ENCODE measurements at regions not wholly inside any gene's neighbourhood (a gene's known extent, or its start where the extent isn't known, plus 50 kb on each side); places are given as distances from the start of the nearest gene placed in this dataset.

GRCh38 chr9:22374051-22374450 is 72.6 kb upstream of the DMRTA1 start:
- in situ Hi-C loops (cut with MboI) (no loop called here), intact Hi-C loops (cut with micrococcal nuclease; ENCODE audit: unreplicated experiment) (no loop called here)
- Histone ChIP-seq H3K4me1 (ENCODE audit: control insufficient read depth, insufficient read depth, low read length) (no peaks in the 10 kb centered on the region), H3K79me2 (ENCODE audit: control insufficient read depth, insufficient read depth, low read length) (no peaks in the 10 kb centered on the region), H2AFZ (ENCODE audit: control insufficient read depth, low read depth, low read length) (no peak overlapping the region), H3K4me2 (ENCODE audit: control insufficient read depth, insufficient read depth) (no peak overlapping the region), H3K27ac (ENCODE audit: control insufficient read depth, insufficient read depth) (no peak overlapping the region), H3K9me3 (replicated peaks; ENCODE audit: control insufficient read depth, insufficient read depth, low read length) (no peaks in the 10 kb centered on the region), H3K4me3 (no peak overlapping the region), H3K36me3 (ENCODE audit: control insufficient read depth in 2 of 2, insufficient read depth in 2 of 2, low read length in 1 of 2) (no peaks in the 10 kb centered on the region), H3K27me3 (replicated peaks in 1 of 2; ENCODE audit: control insufficient read depth in 2 of 2, insufficient read depth in 2 of 2, low read length in 1 of 2) (no peaks in the 10 kb centered on the region), H3K9ac (ENCODE audit: control insufficient read depth, insufficient read depth, low read length) (no peak overlapping the region), H4K20me1 (ENCODE audit: control insufficient read depth, insufficient read depth) (no peaks in the 10 kb centered on the region)
- ATAC-seq (no peak), FAIRE-seq (no peak), DNase-seq (ENCODE audit: low read depth, low spot score) (no peak)
- TF ChIP-seq NR2C1 (IDR thresholded peaks at IDR 0.05) (no peak), LARP7 (IDR thresholded peaks at IDR 0.05) (no peak), STAT3 (IDR thresholded peaks at IDR 0.05; ENCODE audit: low read depth, low read length) (no peak), JUNB (IDR thresholded peaks at IDR 0.05) (no peak), FOS (IDR thresholded peaks at IDR 0.05; ENCODE audit: borderline replicate concordance, extremely low read depth, insufficient read length) (no peak)
- SMC1A ChIA-PET (ENCODE audit: uncharacterized antibody, unreplicated experiment) = no interaction called here
- RAD21 ChIA-PET (ENCODE audit: unreplicated experiment) = no interaction called here
- 0% methylated on average over 2 of the region's 2 CpGs for WGBS (ENCODE audit: insufficient coverage, insufficient replicate concordance, low lambda C conversion rate, missing lambda C conversion rate)
- POLR2A ChIA-PET = no interaction called here
- CTCF ChIA-PET = interaction anchor here (1.0 kb wide), 1 partner anchor 130 kb away, joined by 4 read pairs; no protein-coding TSS in a partner anchor
- no TSS peak for BruUV-seq (replicated peaks)

DNA sequence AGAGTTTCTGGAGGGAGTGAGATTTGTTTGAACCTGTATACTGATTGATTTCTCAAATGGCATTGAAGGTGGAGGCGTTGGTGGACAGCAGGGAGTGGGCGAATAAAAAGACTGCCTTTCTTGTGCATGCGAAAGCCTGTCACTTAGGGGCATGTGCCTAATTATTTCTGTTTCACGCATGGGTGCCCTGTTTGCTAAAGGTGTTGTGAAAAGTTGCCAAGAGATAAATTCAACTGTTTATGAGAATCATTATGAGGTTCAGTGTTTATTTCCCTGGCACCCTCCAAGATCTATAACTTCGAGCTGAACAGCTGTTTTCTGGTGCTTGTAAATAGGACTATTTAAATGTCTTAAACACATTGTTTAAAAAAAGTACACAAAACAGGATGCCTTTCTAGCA is 67.4 kb upstream of the DMRTA1 start:
- Histone ChIP-seq H3K9me3 (replicated peaks; ENCODE audit: control insufficient read depth, insufficient read depth, low read length) (no peaks in the 10 kb centered on the region), H3K36me3 (ENCODE audit: control insufficient read depth in 2 of 2, insufficient read depth in 2 of 2, low read length in 1 of 2) (no peaks in the 10 kb centered on the region), H3K9ac (ENCODE audit: control insufficient read depth, insufficient read depth, low read length) (no peak overlapping the region), H4K20me1 (ENCODE audit: control insufficient read depth, insufficient read depth) (no peaks in the 10 kb centered on the region), H3K79me2 (ENCODE audit: control insufficient read depth, insufficient read depth, low read length) (no peaks in the 10 kb centered on the region), H2AFZ (ENCODE audit: control insufficient read depth, low read depth, low read length) (no peak overlapping the region), H3K4me2 (ENCODE audit: control insufficient read depth, insufficient read depth) (no peak overlapping the region), H3K27ac (ENCODE audit: control insufficient read depth, insufficient read depth) (no peak overlapping the region), H3K27me3 (replicated peaks in 1 of 2; ENCODE audit: control insufficient read depth in 2 of 2, insufficient read depth in 2 of 2, low read length in 1 of 2) (no peaks in the 10 kb centered on the region), H3K4me1 (ENCODE audit: control insufficient read depth, insufficient read depth, low read length) (no peaks in the 10 kb centered on the region), H3K4me3 (no peak overlapping the region)
- no peak for ATAC-seq
- SMC1A ChIA-PET (ENCODE audit: uncharacterized antibody, unreplicated experiment) = interaction anchor here (1.9 kb wide), 1 partner anchor 13 kb away, joined by 4 read pairs; no protein-coding TSS in a partner anchor
- CTCF ChIA-PET = no interaction called here
- POLR2A ChIA-PET = no interaction called here
- in situ Hi-C loops (cut with MboI) = no loop called here
- DNase-seq (ENCODE audit: low read depth, low spot score) = no peak
- no peak for FAIRE-seq
- WGBS (ENCODE audit: insufficient coverage, insufficient replicate concordance, low lambda C conversion rate, missing lambda C conversion rate) = 33% methylated on average over 5 of the region's 5 CpGs
- BruUV-seq (replicated peaks) = no TSS peak
- intact Hi-C loops (cut with micrococcal nuclease; ENCODE audit: unreplicated experiment) = no loop called here
- RAD21 ChIA-PET (ENCODE audit: unreplicated experiment) = no interaction called here
- TF ChIP-seq BCLAF1 (IDR thresholded peaks at IDR 0.05) (no peak), SIN3A (IDR thresholded peaks at IDR 0.05; ENCODE audit: low read depth, low read length) (no peak), KLF5 (IDR thresholded peaks at IDR 0.05; ENCODE audit: partially characterized antibody) (no peak), CUX1 (IDR thresholded peaks at IDR 0.05; ENCODE audit: insufficient replicate concordance, low read depth, low read length) (no peak)
